SK-N-SH treated with all-trans-retinoic acid at 6 μM for 48 hours (cell line): ENCODE measurements at regions not wholly inside any gene's neighbourhood (a gene's known extent, or its start where the extent isn't known, plus 50 kb on each side); places are given as distances from the start of the nearest gene placed in this dataset.

Source experiments
- ATAC-seq: fragments of 200-7000 bp; cut with Tn5 transposase; 3 replicates; pipeline ENCODE4 v1.9.1; 2020; ENCODE audit warnings: mild to moderate bottlenecking, moderate library complexity
- ARNTL ChIP-seq: fragments of 450-650 bp; formaldehyde crosslinking; IDR thresholded peaks from 2 replicates; pipeline ENCODE4 v1.5.0; 2020; ENCODE audit warnings: low read depth, mild to moderate bottlenecking, moderate library complexity, borderline replicate concordance
- BACH2 ChIP-seq: fragments of 250-450 bp; sonication (Bioruptor Pico); IDR thresholded peaks from 2 replicates; pipeline ENCODE4 v1.9.0; 2021; ENCODE audit warnings: mild to moderate bottlenecking, borderline replicate concordance
- CREB5 ChIP-seq: fragments of 250-450 bp; sonication (Bioruptor Pico); IDR thresholded peaks from 2 replicates; pipeline ENCODE4 v1.5.1; 2020; ENCODE audit warnings: low read depth, mild to moderate bottlenecking, moderate library complexity
- CSDC2 ChIP-seq: fragments of 250-450 bp; sonication (Bioruptor Pico); IDR thresholded peaks from 2 replicates; pipeline ENCODE4 v1.5.0; 2020; ENCODE audit warnings: mild to moderate bottlenecking, moderate library complexity
- ESRRG ChIP-seq: fragments of 250-450 bp; sonication (Bioruptor Pico); IDR thresholded peaks from 2 replicates; pipeline ENCODE4 v1.6.1; 2021; ENCODE audit warnings: mild to moderate bottlenecking
- ISL1 ChIP-seq: fragments of 250-450 bp; sonication (Bioruptor Pico); IDR thresholded peaks from 2 replicates; pipeline ENCODE4 v2.1.2; 2022; ENCODE audit warnings: mild to moderate bottlenecking, moderate library complexity
- OSR1 ChIP-seq: fragments of 250-450 bp; sonication (Bioruptor Pico); IDR thresholded peaks from 2 replicates; pipeline ENCODE4 v1.8.0; 2022; ENCODE audit warnings: moderate library complexity, mild to moderate bottlenecking, inconsistent platforms
- PATZ1 ChIP-seq: fragments of 250-450 bp; sonication (Bioruptor Pico); IDR thresholded peaks from 2 replicates; pipeline ENCODE4 v1.8.0; 2020; ENCODE audit warnings: mild to moderate bottlenecking, moderate library complexity, borderline replicate concordance
- POU6F1 ChIP-seq: fragments of 250-450 bp; sonication (Bioruptor Pico); IDR thresholded peaks from 2 replicates; pipeline ENCODE4 v1.8.0; 2021; ENCODE audit warnings: low read depth, mild to moderate bottlenecking, moderate library complexity, borderline replicate concordance
- PPARA ChIP-seq: fragments of 250-450 bp; sonication (Bioruptor Pico); IDR thresholded peaks from 2 replicates; pipeline ENCODE4 v1.5.0; 2020; ENCODE audit warnings: mild to moderate bottlenecking, borderline replicate concordance
- RARB ChIP-seq: fragments of 250-450 bp; sonication (Bioruptor Pico); IDR thresholded peaks from 2 replicates; pipeline ENCODE4 v1.8.0; 2021; ENCODE audit warnings: mild to moderate bottlenecking, moderate library complexity
- SNAI2 ChIP-seq: fragments of 250-450 bp; sonication (Bioruptor Pico); IDR thresholded peaks from 2 replicates; pipeline ENCODE4 v1.5.0; 2020; ENCODE audit warnings: mild to moderate bottlenecking, moderate library complexity
- TCF4 ChIP-seq: fragments of 250-450 bp; sonication (Bioruptor Pico); IDR thresholded peaks from 2 replicates; pipeline ENCODE4 v1.8.0; 2021; ENCODE audit warnings: mild to moderate bottlenecking, moderate library complexity, borderline replicate concordance
- TOX ChIP-seq: fragments of 250-450 bp; sonication (Bioruptor Pico); IDR thresholded peaks from 2 replicates; pipeline ENCODE4 v1.8.0; 2021; ENCODE audit warnings: mild to moderate bottlenecking, moderate library complexity, borderline replicate concordance
- TSHZ2 ChIP-seq: fragments of 250-450 bp; sonication (Bioruptor Pico); IDR thresholded peaks from 2 replicates; pipeline ENCODE4 v1.5.0; 2020; ENCODE audit warnings: mild to moderate bottlenecking, moderate library complexity
- ZFP3 ChIP-seq: fragments of 250-450 bp; sonication (Bioruptor Pico); IDR thresholded peaks from 2 replicates; pipeline ENCODE4 v1.5.0; 2020; ENCODE audit warnings: mild to moderate bottlenecking, moderate library complexity
- ZFP30 ChIP-seq: fragments of 450-650 bp; formaldehyde crosslinking; IDR thresholded peaks from 2 replicates; pipeline ENCODE4 v1.5.0; 2022; ENCODE audit warnings: mild to moderate bottlenecking, moderate library complexity
- ZNF565 ChIP-seq: fragments of 450-650 bp; formaldehyde crosslinking; conservative IDR thresholded peaks from 2 replicates; pipeline ENCODE4 v1.5.0; 2020; ENCODE audit warnings: low read depth, mild to moderate bottlenecking, moderate library complexity
- ZNF70 ChIP-seq: fragments of 450-650 bp; formaldehyde crosslinking; IDR thresholded peaks from 2 replicates; pipeline ENCODE4 v1.5.0; 2020; ENCODE audit warnings: mild to moderate bottlenecking, moderate library complexity
- ZNF8 ChIP-seq: fragments of 450-650 bp; formaldehyde crosslinking; IDR thresholded peaks from 2 replicates; pipeline ENCODE4 v1.5.0; 2020; ENCODE audit warnings: mild to moderate bottlenecking, moderate library complexity
- TF ChIP-seq, protein P1 (sequence below): fragments of 250-450 bp; sonication (Bioruptor Pico); IDR thresholded peaks from 2 replicates; pipeline ENCODE4 v1.5.1; 2021; ENCODE audit warnings: mild to moderate bottlenecking, moderate library complexity

DNA sequence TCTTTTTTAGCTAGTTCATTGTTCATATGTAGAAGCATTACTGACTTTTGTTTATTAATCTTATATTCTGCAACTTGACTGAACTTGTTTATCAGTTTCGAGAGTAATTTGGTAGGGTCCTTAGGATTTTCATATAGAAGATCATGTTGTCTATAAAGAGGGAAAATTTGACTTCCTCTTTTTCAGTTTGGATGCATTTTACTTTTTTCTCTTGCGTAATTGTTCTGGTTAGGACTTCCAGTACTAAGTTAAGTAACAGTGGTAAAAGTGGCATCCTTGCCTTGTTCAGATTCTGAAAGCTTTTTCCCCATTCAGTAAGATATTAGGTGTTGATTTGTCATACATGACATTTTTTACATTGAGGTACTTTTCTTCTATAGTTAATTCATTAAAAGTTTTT, 726.0 kb downstream of the KCNJ3 start:
- ATAC-seq = no peak
- TF ChIP-seq ZFP3 (CRISPR knock-in tag) (no peak), RARB (CRISPR knock-in tag) (no peak), TOX (no peak), CREB5 (CRISPR knock-in tag) (no peak), CSDC2 (no peak), PPARA (no peak), TCF4 (CRISPR knock-in tag) (no peak), ARNTL (CRISPR knock-in tag) (no peak), POU6F1 (no peak), BACH2 (CRISPR knock-in tag) (no peak), ZNF565 (CRISPR knock-in tag) (no peak), OSR1 (no peak), ZNF70 (CRISPR knock-in tag) (no peak), PATZ1 (no peak), SNAI2 (CRISPR knock-in tag) (no peak), ISL1 (CRISPR knock-in tag) (no peak), ESRRG (CRISPR knock-in tag) (no peak)
- TF ChIP-seq, protein P1, sequence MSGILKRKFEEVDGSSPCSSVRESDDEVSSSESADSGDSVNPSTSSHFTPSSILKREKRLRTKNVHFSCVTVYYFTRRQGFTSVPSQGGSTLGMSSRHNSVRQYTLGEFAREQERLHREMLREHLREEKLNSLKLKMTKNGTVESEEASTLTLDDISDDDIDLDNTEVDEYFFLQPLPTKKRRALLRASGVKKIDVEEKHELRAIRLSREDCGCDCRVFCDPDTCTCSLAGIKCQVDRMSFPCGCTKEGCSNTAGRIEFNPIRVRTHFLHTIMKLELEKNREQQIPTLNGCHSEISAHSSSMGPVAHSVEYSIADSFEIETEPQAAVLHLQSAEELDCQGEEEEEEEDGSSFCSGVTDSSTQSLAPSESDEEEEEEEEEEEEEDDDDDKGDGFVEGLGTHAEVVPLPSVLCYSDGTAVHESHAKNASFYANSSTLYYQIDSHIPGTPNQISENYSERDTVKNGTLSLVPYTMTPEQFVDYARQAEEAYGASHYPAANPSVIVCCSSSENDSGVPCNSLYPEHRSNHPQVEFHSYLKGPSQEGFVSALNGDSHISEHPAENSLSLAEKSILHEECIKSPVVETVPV = no peak

GRCh38 chr2:155418753-155419152, 720.3 kb downstream of the KCNJ3 start:
- no peak for ATAC-seq
- no peak for TF ChIP-seq PPARA
- TF ChIP-seq ESRRG (CRISPR knock-in tag) = no peak
- TF ChIP-seq PATZ1 = no peak
- TF ChIP-seq OSR1 = no peak
- no peak for TF ChIP-seq ZFP30
- no peak for TF ChIP-seq TSHZ2
- TF ChIP-seq ZNF565 (CRISPR knock-in tag) = no peak
- TF ChIP-seq TOX = no peak
- no peak for TF ChIP-seq BACH2 (CRISPR knock-in tag)
- no peak for TF ChIP-seq ZNF8 (CRISPR knock-in tag)

DNA sequence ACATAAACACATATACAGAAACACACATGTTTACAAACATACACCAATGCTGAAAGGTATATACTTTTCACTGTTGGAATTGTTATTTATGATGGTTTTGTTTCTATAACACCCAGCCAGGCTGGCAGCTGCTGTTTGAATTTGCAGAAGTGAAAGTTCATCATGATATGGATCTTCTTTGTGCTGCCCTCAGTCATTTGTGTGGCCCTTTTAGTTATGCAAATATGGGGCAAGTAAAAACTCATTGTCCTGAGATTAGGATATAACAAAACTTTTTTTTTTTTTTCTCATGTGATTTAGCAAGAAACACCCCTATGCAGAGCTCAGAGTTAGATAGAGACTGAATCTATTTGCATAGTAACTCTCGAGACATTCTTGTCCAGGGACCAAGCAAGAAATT, 714.1 kb downstream of the KCNJ3 start:
- no peak for ATAC-seq
- TF ChIP-seq RARB (CRISPR knock-in tag) = no peak
- TF ChIP-seq OSR1 = no peak
- no peak for TF ChIP-seq TSHZ2
- TF ChIP-seq ZNF8 (CRISPR knock-in tag) = no peak
- no peak for TF ChIP-seq TCF4 (CRISPR knock-in tag)
- TF ChIP-seq ZFP3 (CRISPR knock-in tag) = no peak
- no peak for TF ChIP-seq ESRRG (CRISPR knock-in tag)
- TF ChIP-seq ARNTL (CRISPR knock-in tag) = no peak
- TF ChIP-seq POU6F1 = no peak
- TF ChIP-seq ZNF70 (CRISPR knock-in tag) = no peak
